Activated CD8-positive, alpha-beta T cell treated with anti-CD3 and anti-CD28 coated beads, Interleukin-2, amount 10 ng/mL, durations not matched to agents 7 days and 5 days (primary cell): ENCODE measurements at regions not wholly inside any gene's neighbourhood (a gene's known extent, or its start where the extent isn't known, plus 50 kb on each side); places are given as distances from the start of the nearest gene placed in this dataset.
A peak's percentile ranks its signal among the peaks of the same experiment; 100 is the strongest.

ENCODE experiments used
- ATAC-seq: fragments of 150-1000 bp; cut with Tn5 transposase; one replicate; pipeline ENCODE4 v1.10.0; 2021; ENCODE audit warnings: moderate library complexity
- CTCF ChIA-PET: fragments of 350-600 bp; sonication (Branson Sonifier 250); formaldehyde crosslinking; loops from one replicate; lab custom pipeline; 2021; ENCODE audit warnings: antibody characterized with exemption; lab: Charles Lee
- POLR2A ChIA-PET: fragments of 350-600 bp; sonication (Branson Sonifier 250); formaldehyde crosslinking; loops from one replicate; lab custom pipeline; 2021; ENCODE audit warnings: antibody characterized with exemption; lab: Charles Lee
- DNase-seq: peaks from one replicate; pipeline ENCODE4 v3.0.0-alpha.2; 2020
- H3K27ac Mint-ChIP-seq: one replicate; pipeline ENCODE4 v1.8.0; 2021; ENCODE audit warnings: mild to moderate bottlenecking, mixed read lengths
- H3K27me3 Mint-ChIP-seq: one replicate; pipeline ENCODE4 v1.8.0; 2021; ENCODE audit warnings: low read depth, mixed read lengths
- H3K36me3 Mint-ChIP-seq: one replicate; pipeline ENCODE4 v1.8.0; 2021; ENCODE audit warnings: low read depth, mixed read lengths
- H3K4me1 Mint-ChIP-seq: one replicate; pipeline ENCODE4 v1.8.0; 2021; ENCODE audit warnings: low read depth, mixed read lengths
- H3K4me3 Mint-ChIP-seq: one replicate; pipeline ENCODE4 v1.8.0; 2021; ENCODE audit warnings: mild to moderate bottlenecking, mixed read lengths
- H3K9me3 Mint-ChIP-seq: one replicate; pipeline ENCODE4 v1.8.0; 2022; ENCODE audit warnings: mixed read lengths; ENCODE audit not compliant: insufficient read depth

GRCh38 chr15:70545526-70545925 is 217.8 kb downstream of the UACA start:
- ChIA-PET POLR2A (interaction anchor here (1.6 kb wide), 1 partner anchor 10 kb away, joined by 5 read pairs; no protein-coding TSS in a partner anchor), CTCF (interaction anchor here (0.6 to 1.5 kb wide), 3 partner anchors 10 to 18 kb away, joined by 3 to 8 read pairs (median 3); no protein-coding TSS in a partner anchor)
- no peaks in the 10 kb centered on the region for H3K9me3 Mint-ChIP-seq
- DNase-seq, result no peak
- H3K4me3 Mint-ChIP-seq, result no peak overlapping the region
- H3K27ac Mint-ChIP-seq, result no peak overlapping the region
- H3K4me1 Mint-ChIP-seq, result peaks cover 19% of the 10 kb centered on the region
- H3K27me3 Mint-ChIP-seq, result peaks cover 2% of the 10 kb centered on the region
- no peak for ATAC-seq
- no peaks in the 10 kb centered on the region for H3K36me3 Mint-ChIP-seq

DNA sequence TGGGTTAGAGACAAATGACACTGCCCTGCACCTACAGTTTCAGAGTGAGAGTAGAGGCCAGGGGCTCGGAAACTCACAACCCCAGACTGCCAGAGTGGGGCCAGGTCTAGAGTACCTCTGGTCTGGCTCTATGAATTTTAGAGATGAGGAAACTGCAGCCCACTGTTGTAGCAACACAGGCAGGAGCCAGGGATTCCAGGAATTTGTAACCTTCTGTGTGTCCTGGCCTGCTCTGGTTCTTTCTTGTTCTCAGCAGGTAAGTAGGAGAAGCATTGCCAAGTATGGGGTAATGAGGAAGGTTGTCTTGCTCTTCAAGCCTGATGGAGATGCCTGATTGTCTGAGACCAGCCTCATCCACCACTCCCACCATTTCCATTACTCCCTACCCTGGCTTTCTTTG is 221.8 kb downstream of the UACA start:
- Mint-ChIP-seq H3K4me3 (no peak overlapping the region), H3K27me3 (peaks cover 7% of the 10 kb centered on the region), H3K9me3 (no peaks in the 10 kb centered on the region), H3K36me3 (no peaks in the 10 kb centered on the region), H3K27ac (no peak overlapping the region), H3K4me1 (peaks cover 14% of the 10 kb centered on the region)
- ChIA-PET POLR2A (no interaction called here), CTCF (no interaction called here)
- DNase-seq (no peak), ATAC-seq (no peak)

GRCh38 chr15:70539912-70540530 is 223.3 kb downstream of the UACA start:
- ATAC-seq, result no peak
- DNase-seq, result no peak
- Mint-ChIP-seq H3K27me3 (peaks cover 7% of the 10 kb centered on the region), H3K4me3 (no peak overlapping the region), H3K9me3 (no peaks in the 10 kb centered on the region), H3K4me1 (peaks cover 25% of the 10 kb centered on the region), H3K36me3 (no peaks in the 10 kb centered on the region), H3K27ac (no peak overlapping the region)
- ChIA-PET POLR2A (no interaction called here), CTCF (interaction anchor here (0.6 to 0.9 kb wide), 2 partner anchors 74 to 192 kb away, joined by 3 read pairs; no protein-coding TSS in a partner anchor)

DNA sequence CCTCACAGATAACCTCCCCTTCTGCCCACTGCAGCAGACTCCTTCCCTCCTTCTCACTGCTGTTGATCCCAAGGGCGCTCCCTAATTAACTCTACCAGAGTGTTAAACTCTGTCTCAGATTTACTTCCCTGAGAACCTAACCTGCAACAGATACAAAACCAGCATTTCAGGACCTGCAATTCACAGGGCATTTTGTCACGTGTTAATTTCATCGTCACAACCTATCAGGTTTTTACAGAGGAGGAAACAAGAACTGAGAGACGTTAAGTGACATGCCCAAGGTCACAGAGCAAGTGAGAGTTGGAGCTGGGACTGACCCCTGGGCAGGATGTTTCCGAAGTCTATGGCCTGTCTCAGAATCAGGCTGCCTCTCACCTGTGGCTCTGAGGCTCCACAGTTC is 223.9 kb downstream of the UACA start:
- no peak for ATAC-seq
- Mint-ChIP-seq H3K4me3 (no peak overlapping the region), H3K9me3 (no peaks in the 10 kb centered on the region), H3K36me3 (no peaks in the 10 kb centered on the region), H3K27ac (no peak overlapping the region), H3K27me3 (peaks cover 7% of the 10 kb centered on the region), H3K4me1 (peaks cover 31% of the 10 kb centered on the region)
- POLR2A ChIA-PET, result no interaction called here
- DNase-seq, result no peak
- CTCF ChIA-PET, result interaction anchor here (0.9 kb wide), 1 partner anchor 73 kb away, joined by 3 read pairs; no protein-coding TSS in a partner anchor

GRCh38 chr15:70538278-70538677 is 225.1 kb downstream of the UACA start:
- ChIA-PET POLR2A (no interaction called here), CTCF (interaction anchor here (0.8 to 3.1 kb wide), 4 partner anchors 11 to 51 kb away, joined by 3 to 13 read pairs (median 3); no protein-coding TSS in a partner anchor)
- H3K27ac Mint-ChIP-seq, result no peak overlapping the region
- ATAC-seq (no peak), DNase-seq (no peak)
- H3K27me3 Mint-ChIP-seq, result peaks cover 7% of the 10 kb centered on the region
- no peak overlapping the region for H3K4me3 Mint-ChIP-seq
- H3K36me3 Mint-ChIP-seq, result no peaks in the 10 kb centered on the region
- peaks cover 42% of the 10 kb centered on the region for H3K4me1 Mint-ChIP-seq
- no peaks in the 10 kb centered on the region for H3K9me3 Mint-ChIP-seq

DNA sequence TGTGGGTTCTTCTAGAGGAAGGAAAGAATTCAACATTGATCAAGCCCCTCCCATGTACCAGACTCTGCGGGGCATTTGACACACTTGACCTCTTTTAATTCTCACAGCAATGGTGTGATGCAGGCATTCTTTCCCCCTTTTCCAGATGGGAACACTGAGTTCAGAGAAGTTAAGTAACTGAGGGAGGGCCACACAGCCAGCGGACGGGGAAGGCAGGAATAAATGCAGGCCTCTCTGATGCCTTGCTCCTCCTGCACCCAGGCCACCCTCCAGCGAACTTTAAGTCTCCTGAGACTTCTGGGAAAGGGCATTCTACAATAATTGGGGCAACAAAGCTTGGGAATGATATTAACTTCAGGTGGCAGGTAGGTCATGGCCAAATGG is 227.4 kb downstream of the UACA start:
- ATAC-seq (no peak), DNase-seq (no peak)
- ChIA-PET POLR2A (interaction anchor here (0.9 to 1.8 kb wide), 7 partner anchors 10 to 436 kb away, joined by 3 to 5 read pairs (median 4); no protein-coding TSS in a partner anchor), CTCF (interaction anchor here (0.6 to 3.1 kb wide), 15 partner anchors 8 to 1060 kb away, joined by 3 to 13 read pairs (median 6); no protein-coding TSS in a partner anchor)
- Mint-ChIP-seq H3K4me1 (peaks cover 49% of the 10 kb centered on the region), H3K27ac (peak overlapping the region; percentile 96), H3K27me3 (peaks cover 5% of the 10 kb centered on the region), H3K9me3 (no peaks in the 10 kb centered on the region), H3K4me3 (peak overlapping the region; percentile 80), H3K36me3 (no peaks in the 10 kb centered on the region)

GRCh38 chr15:70535071-70535954 is 228.0 kb downstream of the UACA start:
- ChIA-PET CTCF (interaction anchor here (0.6 to 3.1 kb wide), 19 partner anchors 8 to 1059 kb away, joined by 3 to 13 read pairs (median 5); no protein-coding TSS in a partner anchor), POLR2A (interaction anchor here (0.7 to 1.6 kb wide), 9 partner anchors 9 to 436 kb away, joined by 3 to 5 read pairs (median 4); no protein-coding TSS in a partner anchor)
- Mint-ChIP-seq H3K4me1 (peaks cover 47% of the 10 kb centered on the region), H3K27ac (peak overlapping the region; percentile 96), H3K9me3 (no peaks in the 10 kb centered on the region), H3K27me3 (peaks cover 5% of the 10 kb centered on the region), H3K36me3 (no peaks in the 10 kb centered on the region), H3K4me3 (peak overlapping the region; percentile 80)
- peak; percentile 89 for DNase-seq
- ATAC-seq, result peak; percentile 88

DNA sequence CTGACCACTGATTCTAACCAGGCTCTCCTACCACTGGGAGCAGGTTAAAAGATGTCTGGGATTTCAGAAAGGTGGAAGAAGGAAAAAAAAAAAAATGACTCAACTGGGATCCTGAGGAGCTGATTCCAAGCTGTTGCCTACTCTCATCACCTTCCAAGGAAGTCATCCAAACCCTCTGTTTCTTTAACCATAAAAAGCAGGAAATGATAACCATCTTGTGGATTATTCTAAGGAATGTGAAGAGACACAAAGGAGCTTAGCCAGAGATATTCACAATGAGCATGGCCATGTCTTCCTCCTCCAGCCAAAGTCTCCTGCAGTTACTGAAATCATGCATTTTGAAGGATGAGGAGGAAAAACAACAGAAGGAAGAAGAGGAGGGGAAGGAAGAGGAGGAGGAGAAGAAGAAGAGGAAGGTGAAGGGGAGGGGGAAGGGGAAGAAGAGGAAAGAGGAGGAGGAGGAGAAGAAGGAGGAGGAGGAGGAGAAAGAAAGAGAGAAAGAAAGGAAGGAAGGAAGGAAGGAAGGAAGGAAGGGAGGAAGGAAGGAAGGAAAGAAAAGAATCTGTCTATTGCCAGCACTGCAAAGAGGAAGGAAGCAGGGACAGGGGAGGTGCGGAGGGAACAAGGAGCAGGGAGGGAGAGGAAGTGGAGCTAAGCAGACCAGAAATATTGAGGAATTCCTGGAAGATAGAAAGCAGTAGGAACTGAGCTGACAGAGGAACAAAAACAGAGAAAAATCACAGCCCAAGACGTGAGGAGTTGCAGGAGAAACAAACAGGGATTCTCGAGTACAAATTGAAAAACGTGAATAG is 229.2 kb downstream of the UACA start:
- Mint-ChIP-seq H3K27ac (peak overlapping the region; percentile 96), H3K27me3 (peaks cover 5% of the 10 kb centered on the region), H3K9me3 (no peaks in the 10 kb centered on the region), H3K4me1 (peaks cover 58% of the 10 kb centered on the region), H3K4me3 (peak overlapping the region; percentile 80), H3K36me3 (no peaks in the 10 kb centered on the region)
- ATAC-seq, result no peak
- ChIA-PET POLR2A (interaction anchor here (0.7 to 1.6 kb wide), 6 partner anchors 8 to 435 kb away, joined by 3 to 5 read pairs (median 4); no protein-coding TSS in a partner anchor), CTCF (interaction anchor here (1.3 to 2.9 kb wide), 11 partner anchors 12 to 435 kb away, joined by 3 to 13 read pairs (median 6); no protein-coding TSS in a partner anchor)
- no peak for DNase-seq

GRCh38 chr15:70532531-70533186 is 230.7 kb downstream of the UACA start:
- CTCF ChIA-PET, result interaction anchor here (1.9 kb wide), 1 partner anchor 23 kb away, joined by 4 read pairs; no protein-coding TSS in a partner anchor
- H3K27ac Mint-ChIP-seq, result no peak overlapping the region
- ATAC-seq (no peak), DNase-seq (peak; percentile 19)
- no peaks in the 10 kb centered on the region for H3K27me3 Mint-ChIP-seq
- peaks cover 8% of the 10 kb centered on the region for H3K36me3 Mint-ChIP-seq
- POLR2A ChIA-PET, result no interaction called here
- H3K4me1 Mint-ChIP-seq, result peaks cover 73% of the 10 kb centered on the region
- no peak overlapping the region for H3K4me3 Mint-ChIP-seq
- H3K9me3 Mint-ChIP-seq, result no peaks in the 10 kb centered on the region

DNA sequence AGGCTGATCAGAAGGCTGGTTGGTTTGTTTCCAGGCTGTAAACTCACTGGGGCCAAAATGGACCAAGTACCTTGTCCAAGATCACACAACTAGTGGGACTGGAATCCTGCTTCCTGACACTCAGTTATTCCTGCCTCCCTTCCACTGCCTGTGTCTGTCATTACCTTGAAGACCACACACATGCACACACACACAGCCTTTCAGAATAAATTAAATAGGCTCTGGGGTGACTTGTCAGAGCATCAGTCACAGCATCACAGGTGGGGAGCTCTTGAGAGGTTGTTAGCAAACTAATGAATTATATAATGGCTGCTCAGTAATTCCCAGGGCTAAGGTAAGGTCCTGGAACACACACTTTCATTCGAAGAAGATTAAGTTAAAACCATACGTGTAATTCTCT is 231.8 kb downstream of the UACA start:
- Mint-ChIP-seq H3K9me3 (no peaks in the 10 kb centered on the region), H3K4me3 (no peak overlapping the region), H3K27me3 (no peaks in the 10 kb centered on the region), H3K36me3 (peaks cover 8% of the 10 kb centered on the region), H3K4me1 (peaks cover 79% of the 10 kb centered on the region), H3K27ac (no peak overlapping the region)
- no peak for ATAC-seq
- POLR2A ChIA-PET, result no interaction called here
- CTCF ChIA-PET, result interaction anchor here (1.9 kb wide), 1 partner anchor 24 kb away, joined by 4 read pairs; no protein-coding TSS in a partner anchor
- DNase-seq, result peak; percentile 14
